ENCODE measurements at regions not wholly inside any gene's neighbourhood (a gene's known extent, or its start where the extent isn't known, plus 50 kb on each side); places are given as distances from the start of the nearest gene placed in this dataset.
"Not testable (repeated sequence)": the region's sequence is repeated elsewhere in the genome, so short reads cannot be mapped to it uniquely, and the experiment has no call there.

DNA sequence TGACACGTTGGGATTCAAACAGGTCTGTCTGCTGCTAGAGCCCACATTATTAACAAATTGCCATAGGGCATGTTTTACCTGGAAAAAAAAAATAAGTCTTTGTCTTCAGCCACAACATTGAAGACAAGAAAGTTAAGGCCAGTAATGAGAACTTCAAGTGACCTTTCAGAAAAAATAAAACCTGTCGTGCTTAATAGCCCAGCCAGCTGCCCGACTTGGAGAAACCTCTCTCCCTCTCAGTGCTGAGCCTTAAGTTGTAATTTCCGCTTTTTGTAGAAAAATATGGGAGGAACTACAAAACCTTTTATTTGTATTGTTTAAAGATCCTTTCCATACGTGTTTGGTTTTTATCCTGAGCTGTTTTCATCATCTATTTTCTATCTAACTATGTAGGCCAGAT, 454.3 kb upstream of the SLITRK6 start:
- DNase-seq (ENCODE audit: low read depth, low spot score), result not testable (repeated sequence)

DNA sequence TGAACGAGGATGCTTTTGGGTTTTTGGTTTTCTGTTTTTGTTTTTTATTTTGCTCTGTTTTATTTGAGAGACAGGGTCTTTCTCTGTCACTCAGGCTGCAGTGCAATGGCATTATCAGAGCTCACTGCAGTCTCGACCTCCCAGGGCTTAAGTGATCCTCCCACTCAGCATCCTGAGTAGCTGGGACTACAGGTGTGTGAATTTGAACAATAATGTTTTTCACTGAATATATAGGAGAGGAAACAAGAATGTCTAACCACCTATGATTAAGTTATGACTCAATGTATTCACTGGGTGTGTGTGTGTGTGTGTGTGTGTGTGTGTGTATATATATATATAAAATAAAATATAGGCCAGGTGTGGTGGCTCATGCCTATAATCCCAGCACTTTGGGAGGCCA, 456.6 kb upstream of the SLITRK6 start:
- DNase-seq (ENCODE audit: low read depth, low spot score), result not testable (repeated sequence)

DNA sequence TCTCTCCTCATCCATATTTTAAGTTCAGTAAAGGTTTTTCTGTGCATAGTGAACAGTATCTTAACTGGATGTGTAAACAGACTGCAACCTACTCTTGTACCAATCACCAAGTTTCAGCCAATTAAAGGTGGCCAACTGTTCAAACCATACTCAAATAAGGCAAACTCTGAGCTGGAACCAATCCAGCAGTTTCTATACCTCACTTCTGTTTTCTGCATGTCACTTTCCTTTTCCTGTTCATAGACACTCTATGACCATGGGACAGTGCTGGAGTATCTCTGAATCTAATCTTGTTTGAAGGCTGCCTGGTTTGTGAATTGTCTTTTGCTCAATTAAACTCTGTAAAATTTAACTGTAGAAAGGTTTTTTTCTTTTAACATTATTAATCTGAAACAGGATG, 470.3 kb upstream of the SLITRK6 start:
- no peak for DNase-seq (ENCODE audit: low read depth, low spot score)

DNA sequence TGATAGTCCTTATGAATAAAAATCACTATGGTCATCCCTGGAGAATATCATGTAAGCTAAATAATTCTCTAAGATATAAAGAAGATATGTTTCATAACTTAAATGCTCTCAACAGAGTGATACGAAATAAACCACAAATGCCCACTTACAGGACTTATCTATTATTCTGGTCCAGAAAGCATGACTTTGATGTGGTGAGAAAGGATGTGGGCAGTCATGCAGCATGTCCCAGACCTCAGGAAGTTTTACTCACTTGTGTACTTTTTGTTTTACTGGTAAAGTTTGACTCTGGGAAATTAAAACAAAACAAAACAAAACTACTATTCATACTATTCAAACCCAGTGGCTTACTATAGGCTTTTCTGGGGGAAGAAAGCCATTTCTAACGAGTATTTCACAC, 483.2 kb upstream of the SLITRK6 start:
- DNase-seq (ENCODE audit: low read depth, low spot score), result peak; percentile 65

DNA sequence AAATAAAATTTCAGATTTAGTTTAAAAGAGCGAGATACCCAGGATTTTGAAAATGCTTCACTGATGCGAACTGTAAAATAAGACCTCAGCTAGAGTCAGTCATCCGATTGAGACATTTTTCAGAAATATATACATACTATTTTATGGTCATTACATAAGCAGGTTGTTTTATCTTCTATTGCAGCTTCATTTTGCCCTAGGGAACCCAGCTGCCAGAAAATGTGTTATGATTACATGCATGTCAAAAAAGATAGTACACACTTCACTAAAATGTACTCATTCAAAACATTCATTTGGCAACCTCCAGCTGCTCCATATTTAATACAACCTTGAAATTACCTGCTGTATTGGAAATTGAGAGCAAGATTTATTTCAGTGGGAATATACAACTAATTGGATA, 483.8 kb upstream of the SLITRK6 start:
- DNase-seq (ENCODE audit: low read depth, low spot score), result no peak

DNA sequence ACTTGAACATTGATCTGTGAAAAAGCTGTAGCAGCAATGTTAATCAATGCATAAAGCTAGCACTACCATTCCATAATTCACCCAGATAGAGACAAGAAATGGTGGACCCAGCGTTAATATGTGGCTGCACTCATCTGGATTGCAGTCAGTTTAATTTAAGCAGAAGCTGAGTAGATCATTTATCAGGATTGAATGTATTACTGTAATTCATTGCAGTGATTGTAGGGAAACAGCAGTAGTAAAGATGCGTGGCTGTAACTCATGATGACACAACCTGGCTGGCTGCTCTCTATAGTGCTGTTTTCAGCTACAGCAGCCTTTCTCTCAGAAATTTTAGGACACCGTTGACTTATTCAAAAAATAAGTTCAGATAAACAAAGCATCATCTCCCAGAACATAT, 499.5 kb upstream of the SLITRK6 start:
- no peak for DNase-seq (ENCODE audit: low read depth, low spot score)

DNA sequence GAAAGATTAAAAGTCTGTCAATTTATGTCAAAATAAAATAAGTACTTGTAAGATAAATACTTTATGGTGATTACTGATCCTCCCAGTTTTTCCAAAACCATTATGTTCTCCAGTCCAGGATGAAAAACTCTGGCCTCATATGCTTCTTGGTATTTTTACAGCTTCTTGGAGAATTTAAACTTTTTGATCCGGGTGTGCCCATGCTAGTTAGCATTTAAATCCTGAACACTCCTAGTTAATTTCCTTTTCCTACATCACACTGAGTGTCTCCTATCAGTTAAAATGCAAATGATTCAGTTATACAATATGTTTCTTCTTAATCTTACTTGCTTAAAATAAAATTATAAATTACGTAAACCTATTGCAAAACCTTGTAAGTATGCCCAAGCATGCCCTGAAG, 499.9 kb upstream of the SLITRK6 start:
- no peak for DNase-seq (ENCODE audit: low read depth, low spot score)

DNA sequence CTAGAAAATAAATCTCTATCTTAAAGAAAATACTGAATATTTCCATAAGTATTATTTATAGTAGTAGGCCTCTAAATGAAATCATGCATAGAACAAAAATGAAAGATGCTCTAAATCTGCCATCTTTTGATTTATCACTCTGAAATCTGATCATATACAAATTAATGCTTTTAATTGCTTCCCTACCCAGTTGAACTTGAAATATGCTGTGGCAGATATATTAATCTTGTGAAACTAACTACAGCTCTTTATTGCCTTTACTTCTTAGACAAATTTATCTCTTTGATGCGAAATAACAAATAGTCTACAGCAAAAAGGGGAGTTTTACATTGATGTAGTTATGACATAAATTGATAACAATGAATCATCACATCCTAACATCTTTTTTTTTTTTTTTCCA, 510.7 kb upstream of the SLITRK6 start:
- DNase-seq (ENCODE audit: low read depth, low spot score), result no peak

DNA sequence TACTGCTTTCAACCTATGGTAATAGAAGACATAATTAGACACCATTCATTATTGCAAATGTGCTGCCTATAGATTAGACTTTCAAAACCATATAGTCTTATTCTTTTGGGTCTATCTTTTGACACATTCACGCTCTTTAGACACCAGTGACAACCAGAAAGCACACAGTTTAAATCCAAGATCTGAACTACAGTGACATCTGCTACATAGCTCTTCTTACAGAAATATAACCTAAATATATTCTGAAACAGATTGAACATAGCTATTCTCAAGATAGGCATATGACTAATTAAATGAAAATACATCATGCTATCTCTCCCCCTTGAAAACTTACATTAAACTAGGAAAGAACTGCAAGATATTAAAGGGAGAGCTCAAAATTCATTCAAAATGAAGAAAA, 514.2 kb upstream of the SLITRK6 start:
- DNase-seq (ENCODE audit: low read depth, low spot score), result no peak

DNA sequence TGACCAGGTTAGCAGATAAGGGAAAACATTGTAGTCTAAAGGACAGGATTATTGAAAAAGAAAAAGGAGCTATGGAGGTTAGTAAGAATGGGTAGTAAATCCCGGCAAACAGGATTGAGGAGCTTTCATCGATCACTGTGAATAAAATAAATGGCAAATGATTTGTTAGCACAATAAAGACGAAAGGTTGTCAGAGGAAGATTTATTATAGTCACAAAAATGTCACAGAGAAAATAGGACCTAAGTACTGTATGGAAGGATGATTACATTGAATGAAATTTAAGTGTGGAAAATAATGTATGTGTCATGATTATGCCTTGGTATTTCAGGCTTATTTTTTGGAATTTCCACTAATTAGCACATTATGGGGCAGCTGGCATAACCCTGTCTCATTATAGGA, 519.2 kb upstream of the SLITRK6 start:
- no peak for DNase-seq (ENCODE audit: low read depth, low spot score)

DNA sequence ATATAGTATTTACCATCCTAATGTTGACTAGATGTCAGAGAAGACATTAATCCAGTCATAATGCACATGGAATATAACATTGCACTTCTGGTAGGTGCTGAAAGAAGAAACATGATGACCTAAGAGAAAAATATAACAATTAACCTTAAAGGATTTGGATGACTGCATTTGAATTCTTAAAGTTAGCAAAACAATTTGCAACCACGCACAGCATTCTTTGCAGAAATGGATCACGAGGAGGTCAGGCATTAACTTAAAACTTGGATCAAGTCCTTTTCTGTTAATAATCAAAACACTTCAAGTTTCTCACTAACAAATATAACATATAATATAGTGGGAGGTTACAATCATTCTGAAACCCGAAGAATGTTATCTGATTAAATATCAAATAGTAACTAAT, 525.0 kb upstream of the SLITRK6 start:
- DNase-seq (ENCODE audit: low read depth, low spot score), result no peak

DNA sequence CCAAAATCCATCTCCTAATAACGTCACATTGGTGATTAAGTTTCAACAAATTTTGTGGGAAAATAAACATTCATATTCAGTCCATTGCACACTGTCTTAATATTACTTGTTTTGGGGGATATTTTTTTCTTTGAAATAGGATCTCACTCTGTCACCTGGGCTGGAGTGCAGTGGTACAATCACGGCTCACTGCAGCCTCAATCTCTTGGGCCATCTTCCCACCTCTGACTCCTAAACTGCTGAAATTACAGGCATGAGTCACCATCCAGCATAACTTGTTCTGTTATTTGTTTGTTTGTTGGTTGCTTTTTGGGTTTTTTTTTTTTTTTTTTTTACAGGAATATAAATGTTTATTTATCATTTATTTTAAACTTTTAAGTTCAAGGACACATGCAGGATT, 556.1 kb upstream of the SLITRK6 start:
- no peak for DNase-seq (ENCODE audit: low read depth, low spot score)

DNA sequence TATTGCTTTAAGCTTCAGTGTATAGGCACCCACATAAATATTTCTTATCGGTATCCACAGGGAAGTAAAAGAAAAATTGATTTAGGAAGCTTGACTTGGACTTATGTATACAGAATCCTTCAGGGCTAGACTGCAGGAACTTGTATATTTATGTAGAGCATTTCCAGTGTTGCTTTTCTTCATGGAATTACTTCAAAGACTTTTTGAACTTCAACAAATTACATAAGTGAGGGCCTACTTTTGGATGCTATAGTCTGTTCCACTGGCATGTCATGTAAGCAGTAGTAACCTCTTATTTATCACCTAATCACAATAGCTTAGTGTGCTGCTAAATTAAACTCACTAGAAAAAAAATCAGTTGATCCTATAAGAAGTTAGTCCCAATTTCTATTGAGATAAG, 557.9 kb upstream of the SLITRK6 start:
- DNase-seq (ENCODE audit: low read depth, low spot score), result no peak

DNA sequence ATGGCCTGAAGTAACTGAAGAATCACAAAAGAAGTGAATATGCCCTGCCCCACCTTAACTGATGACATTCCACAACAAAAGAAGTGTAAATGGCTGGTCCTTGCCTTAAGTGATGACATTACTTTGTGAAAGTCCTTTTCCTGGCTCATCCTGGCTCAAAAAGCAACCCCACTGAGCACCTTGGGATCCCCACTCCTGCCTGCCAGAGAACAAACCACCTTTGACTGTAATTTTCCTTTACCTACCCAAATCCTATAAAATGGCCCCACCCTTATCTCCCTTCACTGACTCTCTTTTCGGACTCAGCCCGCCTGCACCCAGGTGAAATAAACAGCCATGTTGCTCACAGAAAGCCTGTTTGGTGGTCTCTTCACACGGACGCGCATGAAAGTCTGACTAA, 564.5 kb upstream of the SLITRK6 start:
- not testable (repeated sequence) for DNase-seq (ENCODE audit: low read depth, low spot score)

DNA sequence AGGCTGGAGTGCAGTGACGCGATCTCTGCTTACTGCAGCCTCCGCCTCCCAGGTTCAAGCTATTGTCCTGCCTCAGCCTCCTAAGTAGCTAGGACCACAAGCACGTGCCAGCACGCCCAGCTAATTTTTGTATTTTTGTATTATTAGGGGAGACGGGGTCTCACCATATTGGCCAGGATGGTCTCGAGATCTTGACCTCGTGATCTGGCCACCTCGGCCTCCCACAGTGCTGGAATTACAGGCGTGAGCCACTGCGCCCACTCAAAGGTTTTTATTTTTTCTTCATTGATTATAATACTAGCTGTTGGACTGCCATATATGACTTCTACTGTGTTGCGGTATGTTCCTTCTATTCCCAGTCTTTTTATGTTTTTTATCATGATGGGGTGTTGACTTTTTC, 569.7 kb upstream of the SLITRK6 start:
- DNase-seq (ENCODE audit: low read depth, low spot score), result no peak

DNA sequence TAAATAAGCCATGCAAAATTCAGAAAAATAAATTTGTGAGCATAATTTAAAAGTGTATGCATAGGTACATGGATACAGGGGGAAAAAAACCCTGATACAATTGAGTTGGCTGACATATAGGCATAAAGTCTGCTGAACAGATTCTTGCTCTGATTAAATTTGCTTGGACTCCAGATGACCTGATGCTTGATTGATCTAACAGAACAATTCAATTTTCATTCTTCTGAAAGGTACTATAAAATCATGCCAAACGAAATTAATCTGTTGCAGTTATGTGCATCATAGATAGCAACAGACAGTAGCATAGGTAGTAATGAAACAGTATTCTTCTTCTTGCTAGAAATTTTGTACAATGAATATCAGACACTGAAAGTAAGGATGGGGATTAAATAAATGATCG, 578.2 kb upstream of the SLITRK6 start:
- no peak for DNase-seq (ENCODE audit: low read depth, low spot score)

DNA sequence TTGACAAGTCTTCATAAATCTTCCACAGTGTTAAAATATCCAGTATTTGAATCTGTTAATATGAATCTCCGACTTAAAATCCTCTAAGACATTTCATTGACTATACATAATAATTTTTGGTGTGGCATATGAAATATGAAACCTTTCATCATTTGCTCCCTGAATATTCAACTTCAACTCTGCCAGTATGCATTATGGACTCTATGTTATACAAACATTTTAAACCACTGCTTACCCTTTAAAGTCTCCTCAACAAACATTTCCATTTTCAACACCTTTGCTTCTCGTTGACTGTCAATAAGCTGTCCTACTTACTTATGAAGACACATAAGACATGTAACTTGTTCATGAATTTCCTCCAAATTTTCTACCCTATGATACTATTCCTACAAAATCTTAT, 579.4 kb upstream of the SLITRK6 start:
- no peak for DNase-seq (ENCODE audit: low read depth, low spot score)

DNA sequence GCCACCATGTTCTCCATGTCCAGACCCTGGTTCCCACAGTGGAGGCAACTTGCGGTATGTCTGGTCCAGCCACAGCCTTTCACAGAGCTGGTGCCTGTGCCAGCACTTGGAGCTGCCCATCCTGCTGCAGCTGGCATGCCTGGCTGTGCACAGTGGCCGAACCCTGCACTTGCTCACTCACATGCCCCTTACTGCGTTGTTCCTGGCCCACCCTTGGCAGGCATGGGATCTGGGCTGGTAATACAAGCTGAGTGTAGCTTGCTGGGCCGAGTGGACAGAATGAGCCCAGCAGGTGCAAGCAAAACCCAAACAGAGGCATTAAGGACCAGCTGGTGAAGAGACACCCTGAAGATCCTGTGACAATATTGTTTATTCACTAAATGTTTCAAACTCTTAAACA, 583.9 kb upstream of the SLITRK6 start:
- no peak for DNase-seq (ENCODE audit: low read depth, low spot score)

DNA sequence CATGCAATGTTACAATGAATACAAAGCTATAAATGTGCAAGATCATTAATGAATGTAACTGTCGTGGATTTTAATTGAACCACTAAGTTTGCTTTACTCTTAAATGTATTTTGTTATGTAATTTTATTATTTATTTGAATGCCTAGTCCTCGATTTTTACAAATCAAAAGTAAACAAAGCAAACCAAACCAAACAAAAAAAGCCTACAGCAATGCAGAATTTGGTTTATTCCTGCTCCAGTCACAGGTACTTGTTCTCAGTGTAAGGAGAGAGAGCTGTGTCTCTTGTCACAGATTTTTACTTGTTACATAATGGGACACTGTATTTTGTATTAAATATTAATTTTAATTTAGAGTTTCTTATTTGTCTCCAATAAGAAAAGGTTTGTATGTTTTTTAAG, 584.3 kb upstream of the SLITRK6 start:
- no peak for DNase-seq (ENCODE audit: low read depth, low spot score)

DNA sequence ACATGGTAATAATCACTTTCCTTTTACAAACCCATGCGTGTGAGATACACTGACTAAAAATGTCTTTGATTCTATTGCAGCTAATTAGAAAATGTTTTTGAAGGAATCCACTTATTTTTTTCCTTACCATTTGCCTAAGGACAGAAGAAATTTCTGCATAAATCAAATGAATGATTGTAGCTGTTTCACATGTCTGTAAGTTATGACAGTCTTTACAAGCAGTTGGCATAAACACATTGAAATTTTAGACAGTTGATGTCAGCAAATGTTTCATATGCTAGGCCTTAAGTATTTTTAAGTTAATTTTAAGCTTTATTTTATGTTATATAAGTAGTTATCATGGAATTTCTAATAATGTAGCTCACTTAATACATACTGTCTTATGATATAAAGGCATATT, 598.4 kb upstream of the SLITRK6 start:
- no peak for DNase-seq (ENCODE audit: low read depth, low spot score)

DNA sequence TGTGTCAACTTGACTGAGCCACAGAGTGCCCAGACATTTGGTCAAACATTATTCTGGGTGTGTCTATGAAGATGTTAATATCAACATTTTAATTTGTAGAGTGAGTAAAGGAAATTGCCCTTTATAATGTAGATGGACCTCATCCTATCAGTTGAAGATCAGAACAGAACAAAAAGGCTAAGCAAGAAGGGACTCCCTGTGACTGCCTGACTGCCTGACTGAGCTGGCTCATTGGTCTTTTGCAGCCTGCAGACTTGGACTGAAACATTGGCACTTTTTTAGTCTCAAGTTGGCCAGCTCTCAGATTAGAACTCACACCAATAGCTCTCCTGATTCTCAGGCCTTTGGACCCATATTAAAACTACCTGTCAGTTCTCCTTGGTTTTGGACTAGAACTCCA, 600.4 kb upstream of the SLITRK6 start:
- DNase-seq (ENCODE audit: low read depth, low spot score), result no peak

DNA sequence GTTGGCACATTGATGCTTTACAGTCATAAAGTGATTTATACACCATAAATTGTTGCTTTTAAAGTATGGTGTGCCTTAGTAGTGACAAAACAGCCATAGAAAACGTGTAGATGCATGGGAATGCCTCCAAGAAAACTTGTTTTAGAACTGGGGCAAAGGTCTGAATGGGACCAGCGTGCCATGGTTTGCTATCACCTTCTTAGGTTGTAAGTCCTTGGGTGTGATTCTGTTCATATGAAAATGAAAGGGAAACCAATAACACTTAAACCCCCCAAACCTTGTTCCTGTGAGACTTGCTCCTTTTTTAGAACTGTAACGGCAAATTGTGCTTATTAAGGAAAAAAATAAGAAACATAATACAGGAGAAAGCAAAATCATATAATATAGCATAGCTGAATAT, 603.3 kb upstream of the SLITRK6 start:
- DNase-seq (ENCODE audit: low read depth, low spot score), result no peak

DNA sequence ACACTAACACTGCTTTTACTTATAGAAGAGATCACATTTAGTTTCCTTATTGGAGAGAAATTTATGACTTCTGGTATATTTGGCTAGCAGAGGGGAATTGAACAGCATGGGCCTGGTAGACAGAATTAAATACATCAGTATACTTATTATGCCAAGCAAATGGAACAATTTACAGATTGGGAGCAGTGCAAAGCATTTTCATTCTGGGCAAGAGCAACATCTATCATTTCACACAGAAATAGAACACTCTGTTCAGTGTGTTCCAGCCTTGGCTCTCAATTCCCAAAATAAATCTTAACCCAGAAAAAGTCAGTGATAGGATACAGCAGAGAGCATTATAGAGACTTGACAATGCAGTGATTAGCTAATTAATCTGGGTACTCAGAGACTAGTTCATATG, 604.0 kb upstream of the SLITRK6 start:
- no peak for DNase-seq (ENCODE audit: low read depth, low spot score)

DNA sequence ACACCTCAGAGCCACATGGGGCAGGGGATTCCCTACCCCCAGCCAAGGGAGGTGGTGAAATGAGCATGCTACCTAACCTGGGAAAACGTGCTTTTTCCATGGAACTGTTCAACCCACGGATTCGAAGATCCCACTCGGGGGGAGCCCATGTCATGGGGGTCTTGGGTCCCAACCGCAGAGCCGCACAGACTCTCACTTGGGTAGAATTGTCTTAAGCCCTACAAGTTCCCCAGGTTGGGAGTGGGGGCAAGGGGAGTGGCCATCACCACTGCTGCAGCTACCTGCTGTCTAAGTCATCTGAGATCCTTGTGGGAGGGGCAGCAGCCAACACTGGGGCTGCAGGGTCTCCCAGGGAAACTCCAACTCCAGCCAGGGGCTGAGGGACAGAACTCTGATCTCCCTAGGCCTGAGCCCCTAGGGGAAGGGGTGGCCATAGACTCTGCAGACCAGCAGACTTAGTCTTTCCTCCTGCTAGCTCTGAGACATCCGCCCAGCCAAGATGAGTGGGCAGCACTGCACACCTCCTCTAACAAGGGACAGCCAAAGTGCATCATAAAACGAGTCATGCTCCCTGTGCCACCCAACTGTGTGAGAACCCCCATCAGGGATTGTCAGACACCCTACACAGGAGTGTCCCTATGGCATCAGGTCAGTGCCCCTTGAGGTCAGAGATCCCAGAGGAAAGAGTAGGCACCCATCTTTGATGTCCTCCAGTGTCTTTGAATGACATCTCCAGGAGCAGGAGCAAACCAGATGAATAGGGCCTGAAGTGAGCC, 610.4 kb upstream of the SLITRK6 start:
- DNase-seq (ENCODE audit: low read depth, low spot score), result no peak
